SU-DHL-6 (cell line): ENCODE measurements at regions not wholly inside any gene's neighbourhood (a gene's known extent, or its start where the extent isn't known, plus 50 kb on each side); places are given as distances from the start of the nearest gene placed in this dataset.

Experiments used
- H2AFZ ChIP-seq: fragments of 200-600 bp; sonication (generic); 2 replicates; pipeline ENCODE4 v1.6.1; 2014; ENCODE audit warnings: low read depth, mild to moderate bottlenecking, moderate library complexity, mixed read lengths, antibody characterized with exemption, low read length; ENCODE audit not compliant: severe bottlenecking
- H3F3A ChIP-seq: fragments of 200-600 bp; shearing (Covaris generic); 2 replicates; pipeline ENCODE4 v1.6.0; 2016; ENCODE audit warnings: antibody characterized with exemption, mild to moderate bottlenecking; ENCODE audit not compliant: insufficient read depth
- H3K27ac ChIP-seq: fragments of 200-600 bp; sonication (generic); 2 replicates; pipeline ENCODE4 v1.5.1; 2016; ENCODE audit warnings: low read depth, mild to moderate bottlenecking, low read length, moderate library complexity, mixed read lengths
- H3K27me3 ChIP-seq: fragments of 200-600 bp; sonication (generic), shearing (Covaris generic); 2 replicates; pipeline ENCODE4 v1.6.0; 2014; ENCODE audit warnings: mild to moderate bottlenecking, low read length
- H3K36me3 ChIP-seq: fragments of 200-600 bp; sonication (generic); 2 replicates; pipeline ENCODE4 v1.6.1; 2014; ENCODE audit warnings: mild to moderate bottlenecking, low read length, mixed read lengths
- H3K4me2 ChIP-seq: fragments of 300-600, 200-600 bp; shearing (Covaris generic), sonication (generic); 2 replicates; pipeline ENCODE4 v1.6.0; 2014; ENCODE audit warnings: low read length, low read depth, mild to moderate bottlenecking; ENCODE audit not compliant: poor library complexity, severe bottlenecking
- H3K4me3 ChIP-seq: fragments of 200-600 bp; sonication (generic); 2 replicates; pipeline ENCODE4 v1.5.1; 2014; ENCODE audit warnings: antibody characterized with exemption, low read length, mild to moderate bottlenecking, mixed read lengths; ENCODE audit not compliant: insufficient read depth, poor library complexity, severe bottlenecking
- H3K79me2 ChIP-seq: fragments of 200-600 bp; sonication (generic); 2 replicates; pipeline ENCODE4 v1.6.1; 2014; ENCODE audit warnings: mild to moderate bottlenecking, low read length, moderate library complexity; ENCODE audit not compliant: insufficient read depth
- H3K9ac ChIP-seq: fragments of 200-600 bp; sonication (generic); 2 replicates; pipeline ENCODE4 v1.7.0; 2014; ENCODE audit warnings: mild to moderate bottlenecking, low read length
- H3K9me2 ChIP-seq: fragments of 200-600 bp; sonication (generic); replicated peaks from 2 replicates; pipeline ENCODE4 v1.6.1; 2014; ENCODE audit warnings: low read length; ENCODE audit not compliant: insufficient read depth
- H3K9me3 ChIP-seq: fragments of 200-600 bp; sonication (generic); 2 replicates; pipeline ENCODE4 v1.6.1; 2014; ENCODE audit warnings: low read length, mixed read lengths; ENCODE audit not compliant: insufficient read depth
- H4K20me1 ChIP-seq: fragments of 200-600 bp; sonication (generic); 2 replicates; pipeline ENCODE4 v1.6.1; 2014; ENCODE audit warnings: low read depth, mild to moderate bottlenecking, antibody characterized with exemption, low read length, moderate library complexity, mixed read lengths
- CTCF ChIP-seq: fragments of 200-600 bp; sonication (generic); IDR thresholded peaks from one replicate; pipeline ENCODE4 v1.5.1; 2017; ENCODE audit warnings: antibody characterized with exemption, mild to moderate bottlenecking, low read length, moderate library complexity; ENCODE audit not compliant: insufficient read depth, poor library complexity, severe bottlenecking
- EZH2phosphoT487 ChIP-seq: fragments of 200-600 bp; sonication (generic), shearing (Covaris generic); conservative IDR thresholded peaks from 2 replicates; pipeline ENCODE4 v1.6.1; 2018; ENCODE audit warnings: mild to moderate bottlenecking, antibody characterized with exemption, low read length, moderate library complexity, mixed read lengths

- Histone ChIP-seq H3K27ac (no peak overlapping the region), H4K20me1 (no peaks in the 10 kb centered on the region), H3K9me2 (no peaks in the 10 kb centered on the region), H3K4me2 (no peak overlapping the region), H3K36me3 (no peaks in the 10 kb centered on the region), H3K4me3 (no peak overlapping the region), H3F3A (no peaks in the 10 kb centered on the region), H3K9ac (no peak overlapping the region), H3K79me2 (no peaks in the 10 kb centered on the region), H3K9me3 (no peaks in the 10 kb centered on the region), H2AFZ (no peak overlapping the region), H3K27me3 (no peaks in the 10 kb centered on the region)
- TF ChIP-seq CTCF: no peak
- TF ChIP-seq EZH2phosphoT487: no peak
Observed at GRCh38 chr2:142805244-142805643, 72.2 kb upstream of the KYNU start.

- H3K9me2 ChIP-seq: no peaks in the 10 kb centered on the region
- no peaks in the 10 kb centered on the region for H3K9me3 ChIP-seq
- H3K27me3 ChIP-seq: no peaks in the 10 kb centered on the region
- no peak overlapping the region for H3K4me3 ChIP-seq
- no peak overlapping the region for H3K4me2 ChIP-seq
- no peak overlapping the region for H3K9ac ChIP-seq
- H4K20me1 ChIP-seq: no peaks in the 10 kb centered on the region
- no peaks in the 10 kb centered on the region for H3K36me3 ChIP-seq
- no peak overlapping the region for H2AFZ ChIP-seq
- H3K79me2 ChIP-seq: no peaks in the 10 kb centered on the region
- TF ChIP-seq CTCF: no peak
- no peak for TF ChIP-seq EZH2phosphoT487
- no peaks in the 10 kb centered on the region for H3F3A ChIP-seq
- H3K27ac ChIP-seq: no peak overlapping the region
Observed at GRCh38 chr2:142803158-142803557, 74.3 kb upstream of the KYNU start.

GRCh38 chr2:142796588-142796987 lies 80.9 kb upstream of the KYNU start:
- TF ChIP-seq CTCF: no peak
- TF ChIP-seq EZH2phosphoT487: no peak

More at GRCh38 chr2:142796588-142796987, 80.9 kb upstream of the KYNU start:
- Histone ChIP-seq H4K20me1 (no peaks in the 10 kb centered on the region), H3K4me3 (no peak overlapping the region), H3K27ac (no peak overlapping the region), H3K4me2 (no peak overlapping the region), H3K9ac (no peak overlapping the region), H3K9me3 (no peaks in the 10 kb centered on the region), H3K79me2 (no peaks in the 10 kb centered on the region), H2AFZ (no peak overlapping the region), H3K36me3 (no peaks in the 10 kb centered on the region), H3K9me2 (no peaks in the 10 kb centered on the region), H3K27me3 (no peaks in the 10 kb centered on the region), H3F3A (no peaks in the 10 kb centered on the region)
